Muscle layer of colon (tissue), 2 donors: ENCODE measurements at regions not wholly inside any gene's neighbourhood (a gene's known extent, or its start where the extent isn't known, plus 50 kb on each side); places are given as distances from the start of the nearest gene placed in this dataset.

ENCODE experiments used
- H3K27ac ChIP-seq: one replicate; pipeline ENCODE4 v1.7.0; 2013; ENCODE audit warnings: low read depth, mild to moderate bottlenecking, low read length, moderate library complexity
- H3K27me3 ChIP-seq, 2 donors: one replicate each; pipeline ENCODE4 v1.7.0; 2013; ENCODE audit warnings: low read length in 2 of 2, mild to moderate bottlenecking in 2 of 2; ENCODE audit not compliant: insufficient read depth in 2 of 2, control insufficient read depth in 1 of 2
- H3K36me3 ChIP-seq: one replicate; pipeline ENCODE4 v1.7.0; 2013; ENCODE audit warnings: mild to moderate bottlenecking, low read length; ENCODE audit not compliant: insufficient read depth
- H3K4me1 ChIP-seq: one replicate; pipeline ENCODE4 v1.7.0; 2013; ENCODE audit warnings: mild to moderate bottlenecking, low read length; ENCODE audit not compliant: insufficient read depth
- H3K4me3 ChIP-seq, 2 donors: one replicate each; pipeline ENCODE4 v1.7.0; 2013; ENCODE audit warnings: low read length in 2 of 2, low read depth in 1 of 2, mild to moderate bottlenecking in 1 of 2, moderate library complexity in 1 of 2
- H3K9ac ChIP-seq: one replicate; pipeline ENCODE4 v1.7.0; 2013; ENCODE audit warnings: low read length
- H3K9me3 ChIP-seq: one replicate; pipeline ENCODE4 v1.7.0; 2013; ENCODE audit warnings: mild to moderate bottlenecking, low read length
- donor health status: abdominal sarcoma.
- donor health status: Adenocarcinoma of cecum.

- Histone ChIP-seq H3K9me3 (no peaks in the 10 kb centered on the region), H3K9ac (no peak overlapping the region), H3K36me3 (no peaks in the 10 kb centered on the region), H3K27me3 (no peaks in the 10 kb centered on the region), H3K4me1 (peaks cover 8% of the 10 kb centered on the region), H3K4me3 (no peak overlapping the region), H3K27ac (no peak overlapping the region)
Observed at GRCh38 chr9:134551644-134552348, 89.8 kb upstream of the COL5A1 start.

- Histone ChIP-seq H3K27ac (no peak overlapping the region), H3K4me1 (peaks cover 8% of the 10 kb centered on the region)
Observed at GRCh38 chr9:134552349-134552990, 89.1 kb upstream of the COL5A1 start.

GRCh38 chr9:134553061-134553891 is 88.3 kb upstream of the COL5A1 start:
- Histone ChIP-seq H3K9me3 (no peaks in the 10 kb centered on the region), H3K4me1 (peaks cover 8% of the 10 kb centered on the region), H3K36me3 (no peaks in the 10 kb centered on the region), H3K27ac (no peak overlapping the region), H3K9ac (no peak overlapping the region), H3K27me3 (no peaks in the 10 kb centered on the region), H3K4me3 (no peak overlapping the region)

More at GRCh38 chr9:134552349-134552990, 89.1 kb upstream of the COL5A1 start:
- no peaks in the 10 kb centered on the region for H3K9me3 ChIP-seq
- no peaks in the 10 kb centered on the region for H3K36me3 ChIP-seq
- H3K4me3 ChIP-seq = no peak overlapping the region
- no peaks in the 10 kb centered on the region for H3K27me3 ChIP-seq
- H3K9ac ChIP-seq = no peak overlapping the region

DNA sequence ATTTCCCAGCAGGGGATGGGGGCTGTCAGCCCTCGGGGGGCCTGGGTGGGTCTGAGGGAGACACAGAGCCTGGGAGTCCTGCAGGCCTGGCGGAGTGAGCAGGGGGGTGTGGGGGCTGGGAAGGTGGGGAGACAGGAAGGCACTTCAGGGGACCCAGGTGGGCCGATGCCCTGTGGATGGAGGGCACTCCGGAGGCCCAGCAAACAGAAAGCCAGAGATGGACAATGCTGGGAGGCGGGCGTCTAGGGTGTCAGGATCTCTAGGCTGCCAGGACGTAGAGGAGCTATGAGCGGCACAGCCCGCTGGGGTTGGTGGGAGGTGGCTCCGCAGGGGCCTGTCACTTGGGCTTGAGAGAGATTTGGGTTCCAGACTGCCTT is 87.6 kb upstream of the COL5A1 start:
- H3K4me1 ChIP-seq = peaks cover 8% of the 10 kb centered on the region
- no peak overlapping the region for H3K27ac ChIP-seq
- H3K27me3 ChIP-seq = no peaks in the 10 kb centered on the region
- H3K36me3 ChIP-seq = no peaks in the 10 kb centered on the region
- no peak overlapping the region for H3K9ac ChIP-seq
- H3K4me3 ChIP-seq = no peak overlapping the region
- no peaks in the 10 kb centered on the region for H3K9me3 ChIP-seq

DNA sequence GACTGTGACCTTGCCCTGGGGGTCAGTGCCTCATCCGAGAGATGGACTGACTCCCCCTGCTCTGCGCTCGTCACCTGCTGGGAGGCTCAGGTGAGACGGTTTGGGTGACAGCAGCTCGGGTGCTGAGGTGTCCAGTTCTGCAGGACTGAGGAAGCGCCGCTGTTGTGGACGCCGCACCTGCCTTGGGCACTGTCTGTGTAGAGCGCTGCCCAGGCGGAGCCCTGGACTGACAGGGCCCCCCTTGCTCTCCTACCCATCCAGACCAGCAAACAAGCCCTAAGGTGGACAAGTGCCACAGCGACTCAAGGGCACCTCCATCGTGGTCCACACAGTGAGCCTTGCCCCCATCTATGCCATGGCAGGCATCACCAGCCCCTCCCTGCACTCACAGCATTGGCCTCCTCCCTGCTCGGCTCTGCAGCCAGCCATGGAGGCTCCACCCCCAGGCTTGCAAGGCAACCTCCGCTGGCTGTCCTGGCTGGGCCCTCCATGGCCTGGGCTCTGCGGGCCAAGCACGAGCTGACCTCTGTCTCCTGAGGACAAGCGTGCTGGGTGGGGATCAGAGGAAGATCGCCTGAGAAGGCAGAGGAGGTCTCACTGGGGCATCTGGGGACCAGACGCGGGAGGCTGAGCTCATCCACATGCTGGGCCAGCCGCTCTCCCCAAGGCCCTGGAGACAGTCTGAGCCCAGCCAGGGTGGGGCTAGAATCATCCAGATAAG is 87.1 kb upstream of the COL5A1 start:
- Histone ChIP-seq H3K27ac (no peak overlapping the region), H3K27me3 (no peaks in the 10 kb centered on the region), H3K9ac (no peak overlapping the region), H3K9me3 (no peaks in the 10 kb centered on the region), H3K4me3 (no peak overlapping the region), H3K36me3 (no peaks in the 10 kb centered on the region), H3K4me1 (peaks cover 8% of the 10 kb centered on the region)

DNA sequence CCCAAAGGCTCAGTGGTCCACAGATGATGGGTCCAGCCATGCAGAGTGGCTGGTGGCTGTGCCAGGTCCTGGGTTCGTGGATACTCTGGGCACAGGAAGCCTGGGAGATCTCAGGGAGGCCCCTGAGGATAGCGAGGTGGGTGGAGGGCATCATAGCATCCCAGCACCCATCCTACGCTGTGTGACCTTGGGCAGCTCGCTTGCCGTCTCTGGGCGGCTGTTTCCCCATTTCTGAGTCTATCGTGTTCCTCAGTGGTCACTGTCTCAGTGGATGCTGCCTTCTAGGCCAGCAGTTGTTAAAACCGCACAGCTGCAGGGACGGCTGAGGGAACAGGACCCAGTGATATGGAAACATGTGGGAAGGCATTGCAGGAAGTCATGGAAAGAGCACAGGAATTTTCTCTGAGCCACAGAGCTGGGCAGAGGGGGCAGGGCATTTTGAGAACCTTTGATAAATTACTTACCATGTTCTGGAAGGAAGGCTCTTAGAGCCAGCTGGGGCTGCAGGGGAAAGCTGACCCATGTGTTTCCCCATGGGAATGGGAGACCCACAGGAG is 86.4 kb upstream of the COL5A1 start:
- Histone ChIP-seq H3K27me3 (no peaks in the 10 kb centered on the region), H3K36me3 (no peaks in the 10 kb centered on the region), H3K27ac (no peak overlapping the region), H3K9ac (no peak overlapping the region), H3K4me1 (peaks cover 8% of the 10 kb centered on the region), H3K4me3 (no peak overlapping the region), H3K9me3 (no peaks in the 10 kb centered on the region)

DNA sequence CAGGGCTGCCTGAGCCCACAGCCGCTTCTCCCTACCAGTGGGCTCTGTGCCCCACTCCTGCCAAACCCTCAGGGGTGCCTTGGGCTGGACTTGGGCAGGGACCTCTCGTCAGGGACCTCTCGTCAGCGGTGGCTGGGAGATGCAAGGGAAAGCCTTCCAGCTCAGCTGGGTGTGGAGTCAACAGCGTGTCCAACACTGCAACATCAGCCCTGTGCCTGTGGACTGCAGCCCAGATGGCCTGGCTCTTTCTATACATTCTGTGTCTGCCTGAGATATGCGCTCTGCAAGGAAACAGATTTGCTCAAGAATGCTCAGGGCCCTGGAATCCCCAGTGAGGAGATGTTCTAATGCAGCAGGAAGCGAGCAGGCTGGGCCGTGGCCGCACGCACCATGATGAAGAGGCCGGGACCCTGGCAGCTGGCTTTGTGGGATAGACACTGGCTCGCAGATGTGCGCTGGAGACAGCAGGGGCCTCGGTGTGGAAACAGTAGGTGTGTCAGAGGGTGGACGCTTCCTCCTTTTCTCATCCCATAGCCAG is 85.0 kb upstream of the COL5A1 start:
- Histone ChIP-seq H3K27ac (no peak overlapping the region), H3K9me3 (no peaks in the 10 kb centered on the region), H3K9ac (no peak overlapping the region), H3K27me3 (no peaks in the 10 kb centered on the region), H3K4me1 (peaks cover 8% of the 10 kb centered on the region), H3K36me3 (no peaks in the 10 kb centered on the region), H3K4me3 (no peak overlapping the region)

GRCh38 chr9:134557331-134557730 is 84.3 kb upstream of the COL5A1 start:
- Histone ChIP-seq H3K36me3 (no peaks in the 10 kb centered on the region), H3K4me1 (peaks cover 1% of the 10 kb centered on the region), H3K27me3 (no peaks in the 10 kb centered on the region), H3K9ac (no peak overlapping the region), H3K27ac (no peak overlapping the region), H3K4me3 (no peak overlapping the region), H3K9me3 (no peaks in the 10 kb centered on the region)

DNA sequence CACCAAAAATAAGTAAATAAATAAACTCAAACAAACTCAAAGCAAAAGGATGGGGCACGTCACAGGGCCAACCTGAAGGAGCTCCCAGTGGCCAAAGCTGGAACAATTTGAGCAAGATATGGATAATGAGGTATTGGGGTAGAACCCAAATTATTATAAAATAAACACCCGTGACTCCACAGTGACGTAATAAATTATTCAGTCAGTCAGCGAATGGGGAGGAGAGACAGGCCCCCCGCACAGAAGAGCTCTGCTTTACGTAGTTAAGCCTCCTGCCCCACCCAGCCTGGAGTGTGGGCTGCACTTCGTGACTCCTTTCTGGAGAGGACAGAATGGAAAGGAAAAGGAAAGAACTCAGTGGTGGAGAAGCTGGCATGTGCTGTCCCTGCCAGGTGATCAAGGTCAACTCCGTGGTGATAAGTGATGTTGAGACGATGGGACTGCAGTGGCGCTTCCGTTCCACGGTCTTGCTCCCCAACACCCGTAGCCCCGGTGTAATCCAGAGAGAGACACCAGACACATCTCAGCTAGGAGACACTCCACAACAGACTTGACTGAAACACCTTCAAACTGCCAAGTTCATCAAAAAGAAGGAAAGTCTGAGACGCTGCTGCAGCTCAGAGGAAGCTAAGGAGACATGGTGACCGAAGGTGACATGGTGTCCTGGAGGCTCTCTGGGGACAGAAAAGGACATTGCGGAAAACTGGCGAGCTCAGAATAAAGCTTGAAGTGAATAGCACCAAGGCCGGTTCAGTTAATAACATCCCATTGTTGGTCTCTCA is 83.3 kb upstream of the COL5A1 start:
- Histone ChIP-seq H3K36me3 (no peaks in the 10 kb centered on the region), H3K27ac (no peak overlapping the region), H3K4me3 (no peak overlapping the region), H3K4me1 (no peaks in the 10 kb centered on the region), H3K9ac (no peak overlapping the region), H3K27me3 (no peaks in the 10 kb centered on the region), H3K9me3 (no peaks in the 10 kb centered on the region)

DNA sequence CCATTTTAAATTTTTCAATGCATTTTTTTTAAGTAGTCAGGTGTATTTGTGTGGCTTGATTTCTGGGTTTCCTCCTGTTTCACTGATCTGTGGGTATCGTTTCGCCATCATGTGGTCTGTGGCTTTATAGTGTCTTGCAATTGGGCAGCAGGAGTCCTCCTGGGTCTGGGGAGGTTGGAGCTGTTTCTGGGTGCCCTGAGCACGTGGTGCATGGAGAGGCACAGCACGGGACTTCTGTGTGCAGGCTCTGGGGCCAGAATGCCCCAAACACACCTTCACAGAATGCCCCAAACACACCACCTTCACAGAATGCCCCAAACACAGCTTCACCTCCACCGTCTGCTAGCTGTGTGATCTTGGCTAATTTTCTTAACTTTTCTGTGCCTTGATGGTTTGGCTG is 82.6 kb upstream of the COL5A1 start:
- Histone ChIP-seq H3K9ac (no peak overlapping the region), H3K9me3 (no peaks in the 10 kb centered on the region), H3K27ac (no peak overlapping the region), H3K4me3 (no peak overlapping the region), H3K4me1 (no peaks in the 10 kb centered on the region), H3K27me3 (no peaks in the 10 kb centered on the region), H3K36me3 (no peaks in the 10 kb centered on the region)
